ENCODE measurements at regions not wholly inside any gene's neighbourhood (a gene's known extent, or its start where the extent isn't known, plus 50 kb on each side); places are given as distances from the start of the nearest gene placed in this dataset.

GRCh38 chr2:46826569-46827245 is 88.9 kb downstream of the MCFD2 start:
- Histone ChIP-seq H3K27me3 (no peaks in the 10 kb centered on the region), H3K27ac (no peak overlapping the region), H3K4me1 (no peaks in the 10 kb centered on the region), H3K4me3 (no peak overlapping the region), H3K9me3 (no peaks in the 10 kb centered on the region), H3K36me3 (no peaks in the 10 kb centered on the region)
- TF ChIP-seq CTCF (IDR thresholded peaks at IDR 0.05) = no peak
- intact Hi-C loops (cut with DNase I; ENCODE audit: low total_unique reads) = no loop called here
- peak in 1 of 2 donors; percentile 17 for DNase-seq

GRCh38 chr2:46825939-46826568 is 89.6 kb downstream of the MCFD2 start:
- intact Hi-C loops (cut with DNase I; ENCODE audit: low total_unique reads) = no loop called here
- H3K27me3 ChIP-seq = no peaks in the 10 kb centered on the region
- no peaks in the 10 kb centered on the region for H3K9me3 ChIP-seq
- no peak overlapping the region for H3K4me3 ChIP-seq
- no peaks in the 10 kb centered on the region for H3K4me1 ChIP-seq
- DNase-seq = peak in 1 of 2 donors; percentile 16
- TF ChIP-seq CTCF (IDR thresholded peaks at IDR 0.05) = no peak
- no peak overlapping the region for H3K27ac ChIP-seq
- H3K36me3 ChIP-seq = no peaks in the 10 kb centered on the region

GRCh38 chr2:46825231-46825938 is 90.2 kb downstream of the MCFD2 start:
- no peak for TF ChIP-seq CTCF (IDR thresholded peaks at IDR 0.05)
- peak in 1 of 2 donors; percentile 12 for DNase-seq
- Histone ChIP-seq H3K4me3 (no peak overlapping the region), H3K27me3 (no peaks in the 10 kb centered on the region), H3K9me3 (no peaks in the 10 kb centered on the region), H3K36me3 (no peaks in the 10 kb centered on the region), H3K4me1 (no peaks in the 10 kb centered on the region), H3K27ac (no peak overlapping the region)
- intact Hi-C loops (cut with DNase I; ENCODE audit: low total_unique reads) = no loop called here

GRCh38 chr2:46824611-46825010 is 91.0 kb downstream of the MCFD2 start:
- Histone ChIP-seq H3K36me3 (no peaks in the 10 kb centered on the region), H3K4me1 (no peaks in the 10 kb centered on the region), H3K27ac (no peak overlapping the region), H3K27me3 (no peaks in the 10 kb centered on the region), H3K4me3 (no peak overlapping the region), H3K9me3 (no peaks in the 10 kb centered on the region)
- no peak for TF ChIP-seq CTCF (IDR thresholded peaks at IDR 0.05)
- intact Hi-C loops (cut with DNase I; ENCODE audit: low total_unique reads) = no loop called here
- DNase-seq = peak in 1 of 2 donors; percentile 7

- Histone ChIP-seq H3K27me3 (no peaks in the 10 kb centered on the region), H3K4me1 (peaks cover 0 to 27% (median 23%) of the 10 kb centered on the region in 4 donors), H3K27ac (no peak overlapping the region), H3K36me3 (no peaks in the 10 kb centered on the region), H3K4me3 (no peak overlapping the region), H3K9me3 (no peaks in the 10 kb centered on the region)
- DNase-seq = peak; percentile 14 to 31
- intact Hi-C loops (cut with DNase I; ENCODE audit: low total_unique reads) = no loop called here
- no peak for TF ChIP-seq CTCF (IDR thresholded peaks at IDR 0.05)
Measured at GRCh38 chr2:46821600-46821999, 94.0 kb downstream of the MCFD2 start.

Measured in tibial artery (tissue), 4 donors.